ENCODE measurements at regions not wholly inside any gene's neighbourhood (a gene's known extent, or its start where the extent isn't known, plus 50 kb on each side); places are given as distances from the start of the nearest gene placed in this dataset.

GRCh38 chrX:134181275-134181660 is 55.7 kb upstream of the CCDC160 start:
- no peaks in the 10 kb centered on the region for H4K20me1 ChIP-seq (ENCODE audit: insufficient read depth)
- no peaks in the 10 kb centered on the region for H3K9me2 ChIP-seq (ENCODE audit: insufficient read depth, low read length)
- no peak overlapping the region for H2AFZ ChIP-seq (ENCODE audit: low read depth, low read length)
- H3K4me3 ChIP-seq (ENCODE audit: low read length): no peak overlapping the region
- no peaks in the 10 kb centered on the region for H3K27me3 ChIP-seq (ENCODE audit: insufficient read depth, low read depth, low read length)
- H3K9me3 ChIP-seq (ENCODE audit: low read length): no peaks in the 10 kb centered on the region
- no peaks in the 10 kb centered on the region for H3F3A ChIP-seq (ENCODE audit: insufficient read depth, low read length, poor library complexity, severe bottlenecking)
- H3K27ac ChIP-seq (ENCODE audit: low read length): no peak overlapping the region
- H3K79me2 ChIP-seq (replicated peaks; ENCODE audit: insufficient read depth, low read length): no peaks in the 10 kb centered on the region
- H3K36me3 ChIP-seq (ENCODE audit: insufficient read depth, low read length): no peaks in the 10 kb centered on the region
- no peak overlapping the region for H3K4me2 ChIP-seq (ENCODE audit: low read length)
- H3K9ac ChIP-seq (ENCODE audit: low read length): no peak overlapping the region
- no peak for TF ChIP-seq MXI1 (conservative IDR thresholded peaks at IDR 0.05; ENCODE audit: poor library complexity, severe bottlenecking)
- TF ChIP-seq RAD21 (conservative IDR thresholded peaks at IDR 0.05): no peak
- TF ChIP-seq TAF1 (IDR thresholded peaks at IDR 0.05; ENCODE audit: low read depth): no peak
- no peak for TF ChIP-seq EZH2 (IDR thresholded peaks at IDR 0.05; ENCODE audit: borderline replicate concordance, insufficient read depth, low read length, poor library complexity, severe bottlenecking)
- TF ChIP-seq REST (IDR thresholded peaks at IDR 0.05; ENCODE audit: borderline replicate concordance): no peak
- TF ChIP-seq EP300 (conservative IDR thresholded peaks at IDR 0.05; ENCODE audit: poor library complexity, severe bottlenecking): no peak

- H3K9me3 ChIP-seq (ENCODE audit: low read length): no peaks in the 10 kb centered on the region
- H3K9me2 ChIP-seq (ENCODE audit: insufficient read depth, low read length): no peaks in the 10 kb centered on the region
- no peak overlapping the region for H2AFZ ChIP-seq (ENCODE audit: low read depth, low read length)
- no peak for TF ChIP-seq RAD21 (conservative IDR thresholded peaks at IDR 0.05)
- TF ChIP-seq MXI1 (conservative IDR thresholded peaks at IDR 0.05; ENCODE audit: poor library complexity, severe bottlenecking): no peak
- no peak for TF ChIP-seq CTCF (IDR thresholded peaks at IDR 0.05; ENCODE audit: poor library complexity, severe bottlenecking)
- TF ChIP-seq SMC3 (conservative IDR thresholded peaks at IDR 0.05; ENCODE audit: poor library complexity): no peak
- no peak for TF ChIP-seq POLR2AphosphoS5 (IDR thresholded peaks at IDR 0.05)
- TF ChIP-seq TAF1 (IDR thresholded peaks at IDR 0.05; ENCODE audit: low read depth): no peak
- no peak for TF ChIP-seq EP300 (conservative IDR thresholded peaks at IDR 0.05; ENCODE audit: poor library complexity, severe bottlenecking)
- no peak for TF ChIP-seq EZH2 (IDR thresholded peaks at IDR 0.05; ENCODE audit: borderline replicate concordance, insufficient read depth, low read length, poor library complexity, severe bottlenecking)
- no peak for TF ChIP-seq REST (IDR thresholded peaks at IDR 0.05; ENCODE audit: borderline replicate concordance)
- H3F3A ChIP-seq (ENCODE audit: insufficient read depth, low read length, poor library complexity, severe bottlenecking): no peaks in the 10 kb centered on the region
- no peak overlapping the region for H3K9ac ChIP-seq (ENCODE audit: low read length)
- no peak overlapping the region for H3K4me3 ChIP-seq (ENCODE audit: low read length)
- no peaks in the 10 kb centered on the region for H3K27me3 ChIP-seq (ENCODE audit: insufficient read depth, low read depth, low read length)
- no peaks in the 10 kb centered on the region for H3K36me3 ChIP-seq (ENCODE audit: insufficient read depth, low read length)
- H3K79me2 ChIP-seq (replicated peaks; ENCODE audit: insufficient read depth, low read length): no peaks in the 10 kb centered on the region
- no peak overlapping the region for H3K4me2 ChIP-seq (ENCODE audit: low read length)
- H3K27ac ChIP-seq (ENCODE audit: low read length): no peak overlapping the region
- H4K20me1 ChIP-seq (ENCODE audit: insufficient read depth): no peaks in the 10 kb centered on the region
Observed at GRCh38 chrX:134183665-134184064, 53.3 kb upstream of the CCDC160 start.
